ENCODE measurements at regions not wholly inside any gene's neighbourhood (a gene's known extent, or its start where the extent isn't known, plus 50 kb on each side); places are given as distances from the start of the nearest gene placed in this dataset.

DNA sequence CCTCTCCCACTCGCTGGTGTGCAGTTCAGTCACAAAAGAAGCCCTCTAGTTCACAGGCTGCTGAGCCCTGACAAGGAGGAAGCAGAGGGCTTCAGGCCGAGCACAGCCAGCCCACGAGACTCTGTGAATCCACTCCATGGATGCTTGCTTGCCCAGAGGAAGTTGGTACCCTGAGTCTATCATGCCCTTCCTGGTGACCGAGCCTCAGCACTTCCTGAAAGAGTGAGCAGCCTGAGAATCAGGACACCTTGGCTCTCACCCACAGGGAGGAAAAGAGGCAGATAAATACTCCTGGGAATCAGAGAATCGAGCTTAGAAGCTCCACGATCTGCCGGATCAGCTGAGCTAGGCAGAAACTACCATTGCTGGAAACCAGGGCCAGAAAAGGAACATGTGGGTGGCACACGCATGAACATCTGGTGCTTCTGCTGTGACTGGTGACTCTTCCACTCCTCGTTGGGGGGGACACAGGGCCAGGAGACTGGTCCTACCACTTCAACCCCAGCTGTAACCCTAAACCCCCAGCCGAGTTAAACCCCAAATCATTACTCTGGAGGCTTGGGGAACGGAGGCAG lies 376.3 kb upstream of the CAMK1G start:
- TF ChIP-seq, protein P1, sequence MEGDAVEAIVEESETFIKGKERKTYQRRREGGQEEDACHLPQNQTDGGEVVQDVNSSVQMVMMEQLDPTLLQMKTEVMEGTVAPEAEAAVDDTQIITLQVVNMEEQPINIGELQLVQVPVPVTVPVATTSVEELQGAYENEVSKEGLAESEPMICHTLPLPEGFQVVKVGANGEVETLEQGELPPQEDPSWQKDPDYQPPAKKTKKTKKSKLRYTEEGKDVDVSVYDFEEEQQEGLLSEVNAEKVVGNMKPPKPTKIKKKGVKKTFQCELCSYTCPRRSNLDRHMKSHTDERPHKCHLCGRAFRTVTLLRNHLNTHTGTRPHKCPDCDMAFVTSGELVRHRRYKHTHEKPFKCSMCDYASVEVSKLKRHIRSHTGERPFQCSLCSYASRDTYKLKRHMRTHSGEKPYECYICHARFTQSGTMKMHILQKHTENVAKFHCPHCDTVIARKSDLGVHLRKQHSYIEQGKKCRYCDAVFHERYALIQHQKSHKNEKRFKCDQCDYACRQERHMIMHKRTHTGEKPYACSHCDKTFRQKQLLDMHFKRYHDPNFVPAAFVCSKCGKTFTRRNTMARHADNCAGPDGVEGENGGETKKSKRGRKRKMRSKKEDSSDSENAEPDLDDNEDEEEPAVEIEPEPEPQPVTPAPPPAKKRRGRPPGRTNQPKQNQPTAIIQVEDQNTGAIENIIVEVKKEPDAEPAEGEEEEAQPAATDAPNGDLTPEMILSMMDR (IDR thresholded peaks at IDR 0.05): no peak
- TF ChIP-seq, protein P2, sequence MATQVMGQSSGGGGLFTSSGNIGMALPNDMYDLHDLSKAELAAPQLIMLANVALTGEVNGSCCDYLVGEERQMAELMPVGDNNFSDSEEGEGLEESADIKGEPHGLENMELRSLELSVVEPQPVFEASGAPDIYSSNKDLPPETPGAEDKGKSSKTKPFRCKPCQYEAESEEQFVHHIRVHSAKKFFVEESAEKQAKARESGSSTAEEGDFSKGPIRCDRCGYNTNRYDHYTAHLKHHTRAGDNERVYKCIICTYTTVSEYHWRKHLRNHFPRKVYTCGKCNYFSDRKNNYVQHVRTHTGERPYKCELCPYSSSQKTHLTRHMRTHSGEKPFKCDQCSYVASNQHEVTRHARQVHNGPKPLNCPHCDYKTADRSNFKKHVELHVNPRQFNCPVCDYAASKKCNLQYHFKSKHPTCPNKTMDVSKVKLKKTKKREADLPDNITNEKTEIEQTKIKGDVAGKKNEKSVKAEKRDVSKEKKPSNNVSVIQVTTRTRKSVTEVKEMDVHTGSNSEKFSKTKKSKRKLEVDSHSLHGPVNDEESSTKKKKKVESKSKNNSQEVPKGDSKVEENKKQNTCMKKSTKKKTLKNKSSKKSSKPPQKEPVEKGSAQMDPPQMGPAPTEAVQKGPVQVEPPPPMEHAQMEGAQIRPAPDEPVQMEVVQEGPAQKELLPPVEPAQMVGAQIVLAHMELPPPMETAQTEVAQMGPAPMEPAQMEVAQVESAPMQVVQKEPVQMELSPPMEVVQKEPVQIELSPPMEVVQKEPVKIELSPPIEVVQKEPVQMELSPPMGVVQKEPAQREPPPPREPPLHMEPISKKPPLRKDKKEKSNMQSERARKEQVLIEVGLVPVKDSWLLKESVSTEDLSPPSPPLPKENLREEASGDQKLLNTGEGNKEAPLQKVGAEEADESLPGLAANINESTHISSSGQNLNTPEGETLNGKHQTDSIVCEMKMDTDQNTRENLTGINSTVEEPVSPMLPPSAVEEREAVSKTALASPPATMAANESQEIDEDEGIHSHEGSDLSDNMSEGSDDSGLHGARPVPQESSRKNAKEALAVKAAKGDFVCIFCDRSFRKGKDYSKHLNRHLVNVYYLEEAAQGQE (IDR thresholded peaks at IDR 0.05; ENCODE audit: insufficient read depth in 1 of 2, low read depth in 2 of 2, low read length in 1 of 2): no peak
- TF ChIP-seq POLR2AphosphoS5 (IDR thresholded peaks at IDR 0.05; ENCODE audit: low read depth, low read length): no peak
